Liver (tissue), 8 donors: ENCODE measurements at regions not wholly inside any gene's neighbourhood (a gene's known extent, or its start where the extent isn't known, plus 50 kb on each side); places are given as distances from the start of the nearest gene placed in this dataset.
"Not testable (repeated sequence)": the region's sequence is repeated elsewhere in the genome, so short reads cannot be mapped to it uniquely, and the experiment has no call there.

Experiments
- DNase-seq: peaks from one replicate; pipeline ENCODE4 v3.0.0-alpha.2; 2017; ENCODE audit warnings: low spot score
- H3K27ac ChIP-seq, 2 donors: one replicate each; pipeline ENCODE4 v1.7.0; 2013; ENCODE audit warnings: inconsistent platforms in 2 of 2, low read length in 2 of 2, control low read depth in 1 of 2, low read depth in 1 of 2, mild to moderate bottlenecking in 1 of 2
- H3K27me3 ChIP-seq, 4 donors: one replicate each; pipeline versions ENCODE4 v1.6.1 to v1.7.0; 2013; ENCODE audit warnings: low read length in 3 of 4, inconsistent platforms in 1 of 4, mild to moderate bottlenecking in 1 of 4, moderate library complexity in 1 of 4; ENCODE audit not compliant: control insufficient read depth in 4 of 4, insufficient read depth in 4 of 4
- H3K36me3 ChIP-seq, 4 donors: one replicate each; pipeline versions ENCODE4 v1.6.1 to v1.7.0; 2013; ENCODE audit warnings: low read length in 3 of 4, mild to moderate bottlenecking in 3 of 4, low read depth in 1 of 4, moderate library complexity in 1 of 4; ENCODE audit not compliant: control insufficient read depth in 4 of 4, insufficient read depth in 3 of 4
- H3K4me1 ChIP-seq, 4 donors: one replicate each; pipeline versions ENCODE4 v1.6.1 to v1.7.0; 2013; ENCODE audit warnings: low read length in 3 of 4, mild to moderate bottlenecking in 3 of 4, moderate library complexity in 1 of 4; ENCODE audit not compliant: control insufficient read depth in 4 of 4, insufficient read depth in 4 of 4
- H3K4me3 ChIP-seq, 3 donors: one replicate each; pipeline versions ENCODE4 v1.6.1 to v1.7.0; 2013; ENCODE audit warnings: low read length in 3 of 3, control low read depth in 1 of 3, low read depth in 1 of 3, mild to moderate bottlenecking in 1 of 3
- H3K9ac ChIP-seq, 2 donors: one replicate each; pipeline ENCODE4 v1.7.0; 2013; ENCODE audit warnings: low read length in 2 of 2, mild to moderate bottlenecking in 2 of 2, moderate library complexity in 2 of 2, control low read depth in 1 of 2, low read depth in 1 of 2
- H3K9me3 ChIP-seq, 4 donors: one replicate each; pipeline versions ENCODE4 v1.6.1 to v1.7.0; 2013; ENCODE audit warnings: low read length in 3 of 4; ENCODE audit not compliant: control insufficient read depth in 4 of 4
- CTCF ChIP-seq: fragments of 150-350 bp; IDR thresholded peaks from 2 replicates; pipeline ENCODE4 v1.5.1; 2017; ENCODE audit warnings: improper control_type of control experiment, low read depth, low read length; ENCODE audit not compliant: missing input control
- EGR1 ChIP-seq, 2 donors: IDR thresholded peaks; 2 replicates each; pipeline ENCODE4 v1.6.1; 2016 to 2018; ENCODE audit warnings: antibody characterized with exemption in 2 of 2, low read depth in 2 of 2
- FOXA1 ChIP-seq: IDR thresholded peaks from 2 replicates; pipeline ENCODE4 v1.6.1; 2016; ENCODE audit warnings: antibody characterized with exemption
- FOXA2 ChIP-seq: IDR thresholded peaks from 2 replicates; pipeline ENCODE4 v1.6.1; 2016; ENCODE audit warnings: antibody characterized with exemption
- GABPA ChIP-seq, 2 donors: IDR thresholded peaks in 1 of 2; conservative IDR thresholded peaks in 1 of 2; 2 replicates each; pipeline ENCODE4 v1.6.1; 2016; ENCODE audit warnings: antibody characterized with exemption in 2 of 2, mild to moderate bottlenecking in 1 of 2, moderate library complexity in 1 of 2
- HNF4A ChIP-seq, 2 donors: conservative IDR thresholded peaks; 2 replicates each; pipeline ENCODE4 v1.6.1; 2016; ENCODE audit warnings: antibody characterized with exemption in 2 of 2, mild to moderate bottlenecking in 2 of 2
- HNF4G ChIP-seq: IDR thresholded peaks from 2 replicates; pipeline ENCODE4 v1.6.1; 2016; ENCODE audit warnings: antibody characterized with exemption
- JUND ChIP-seq, 2 donors: IDR thresholded peaks; 2 replicates each; pipeline ENCODE4 v1.6.1; 2016; ENCODE audit warnings: antibody characterized with exemption in 2 of 2
- MAX ChIP-seq: IDR thresholded peaks from 2 replicates; pipeline ENCODE4 v1.6.1; 2016; ENCODE audit warnings: antibody characterized with exemption
- NR2F2 ChIP-seq: IDR thresholded peaks from 2 replicates; pipeline ENCODE4 v1.6.1; 2016; ENCODE audit warnings: antibody characterized with exemption
- RAD21 ChIP-seq, 2 donors: IDR thresholded peaks; 2 replicates each; pipeline ENCODE4 v1.6.1; 2016; ENCODE audit warnings: antibody characterized with exemption in 2 of 2, mild to moderate bottlenecking in 2 of 2
- REST ChIP-seq: IDR thresholded peaks from 2 replicates; pipeline ENCODE4 v1.6.1; 2016; ENCODE audit warnings: antibody characterized with exemption, mild to moderate bottlenecking
- RXRA ChIP-seq, 2 donors: IDR thresholded peaks; 2 replicates each; pipeline ENCODE4 v1.6.1; 2017 to 2018; ENCODE audit warnings: antibody characterized with exemption in 2 of 2, mild to moderate bottlenecking in 1 of 2
- SP1 ChIP-seq: IDR thresholded peaks from 2 replicates; pipeline ENCODE4 v1.6.1; 2018; ENCODE audit warnings: antibody characterized with exemption, mild to moderate bottlenecking
- TAF1 ChIP-seq: conservative IDR thresholded peaks from 2 replicates; pipeline ENCODE4 v1.6.1; 2016; ENCODE audit warnings: antibody characterized with exemption, mild to moderate bottlenecking
- YY1 ChIP-seq: IDR thresholded peaks from 2 replicates; pipeline ENCODE4 v1.6.1; 2016; ENCODE audit warnings: antibody characterized with exemption, mild to moderate bottlenecking
- ZBTB33 ChIP-seq: IDR thresholded peaks from 2 replicates; pipeline ENCODE4 v1.6.1; 2016; ENCODE audit warnings: antibody characterized with exemption
- WGBS: extraction: QIAGEN DNeasy Blood & Tissue Kit; methylation state at CpG from one replicate; pipeline ENCODE4 v1.1.7; 2013; 5-methylcytosine and 5-hydroxymethylcytosine counted together
- donor health status: healthy.
- donor health status: healthy.
- donor health status: healthy.
- donor health status: healthy.
- donor health status: healthy.

GRCh38 chr1:198411240-198411639 lies 129.2 kb downstream of the ATP6V1G3 start:
- Histone ChIP-seq H3K9me3 (no peaks in the 10 kb centered on the region), H3K27me3 (peaks cover 0 to 2% (median 0%) of the 10 kb centered on the region in 4 donors), H3K4me3 (no peak overlapping the region), H3K27ac (no peak overlapping the region), H3K9ac (no peak overlapping the region), H3K4me1 (no peaks in the 10 kb centered on the region), H3K36me3 (no peaks in the 10 kb centered on the region)
- TF ChIP-seq FOXA2, result no peak
- no peak for TF ChIP-seq RXRA (IDR thresholded peaks at IDR 0.05)
- no peak for TF ChIP-seq FOXA1
- no peak for TF ChIP-seq SP1
- TF ChIP-seq GABPA (IDR thresholded peaks at IDR 0.05 in 1 of 2, conservative IDR thresholded peaks at IDR 0.05 in 1 of 2), result no peak
- no peak for TF ChIP-seq YY1
- DNase-seq, result no peak

- H3K27ac ChIP-seq, result no peak overlapping the region
- no peaks in the 10 kb centered on the region for H3K27me3 ChIP-seq
- WGBS, result 87% methylated on average over 2 of the region's 2 CpGs
- H3K4me1 ChIP-seq, result no peaks in the 10 kb centered on the region
- no peaks in the 10 kb centered on the region for H3K9me3 ChIP-seq
- H3K36me3 ChIP-seq, result no peaks in the 10 kb centered on the region
- no peak for DNase-seq
- TF ChIP-seq ZBTB33, result no peak
- TF ChIP-seq FOXA1, result no peak
- no peak for TF ChIP-seq JUND (IDR thresholded peaks at IDR 0.05)
- no peak for TF ChIP-seq MAX
- H3K9ac ChIP-seq, result no peak overlapping the region
- H3K4me3 ChIP-seq, result no peak overlapping the region
Measured at GRCh38 chr1:198408716-198409115, 131.8 kb downstream of the ATP6V1G3 start.

- not testable (repeated sequence) for DNase-seq, H3K4me3 ChIP-seq, H3K4me1 ChIP-seq, H3K9me3 ChIP-seq, H3K9ac ChIP-seq, H3K27ac ChIP-seq, H3K27me3 ChIP-seq, H3K36me3 ChIP-seq
- WGBS, result 87% methylated on average over 8 of the region's 8 CpGs
Measured at GRCh38 chr1:198404632-198405031, 135.8 kb downstream of the ATP6V1G3 start.

GRCh38 chr1:198400063-198400462 lies 140.4 kb downstream of the ATP6V1G3 start:
- Histone ChIP-seq H3K36me3 (no peaks in the 10 kb centered on the region), H3K9me3 (no peaks in the 10 kb centered on the region), H3K4me1 (no peaks in the 10 kb centered on the region), H3K9ac (no peak overlapping the region), H3K4me3 (no peak overlapping the region), H3K27me3 (no peaks in the 10 kb centered on the region), H3K27ac (no peak overlapping the region)
- DNase-seq, result no peak
- 56% methylated on average over 4 of the region's 4 CpGs for WGBS
- TF ChIP-seq CTCF (no peak), HNF4A (conservative IDR thresholded peaks at IDR 0.05) (no peak), GABPA (IDR thresholded peaks at IDR 0.05 in 1 of 2, conservative IDR thresholded peaks at IDR 0.05 in 1 of 2) (no peak), NR2F2 (no peak), RAD21 (IDR thresholded peaks at IDR 0.05) (no peak), FOXA2 (no peak), REST (no peak), SP1 (no peak), EGR1 (IDR thresholded peaks at IDR 0.05; ENCODE audit: low read depth in 2 of 2) (no peak), MAX (no peak), HNF4G (no peak), TAF1 (no peak), FOXA1 (no peak), JUND (IDR thresholded peaks at IDR 0.05) (no peak)
